Mesenchymal stem cell (in vitro differentiated cells and primary cell): ENCODE measurements at regions not wholly inside any gene's neighbourhood (a gene's known extent, or its start where the extent isn't known, plus 50 kb on each side); places are given as distances from the start of the nearest gene placed in this dataset. TPM values are rescaled to one million over a fixed set of nuclear protein-coding genes. Genes with fewer than 3 reads are reported as not detected.

Experiments
- DNase-seq: peaks from one replicate; pipeline ENCODE4 v3.0.0-alpha.2; 2013
- H2AFZ ChIP-seq: one replicate; pipeline ENCODE4 v1.6.1; 2013; ENCODE audit warnings: low read depth, mild to moderate bottlenecking, control low read depth, inconsistent platforms, low read length, moderate library complexity
- H2AK5ac ChIP-seq: 2 replicates; pipeline ENCODE4 v1.6.1; 2013; ENCODE audit warnings: low read length, moderate library complexity, mild to moderate bottlenecking, inconsistent platforms; ENCODE audit not compliant: severe bottlenecking
- H2BK120ac ChIP-seq: one replicate; pipeline ENCODE4 v1.6.1; 2013; ENCODE audit warnings: low read depth, mild to moderate bottlenecking, inconsistent platforms, low read length, moderate library complexity
- H2BK12ac ChIP-seq, 2 experiments: one replicate each; pipeline ENCODE4 v1.6.1; 2013; ENCODE audit warnings: inconsistent platforms in 2 of 2, low read length in 2 of 2, mild to moderate bottlenecking in 2 of 2, moderate library complexity in 2 of 2, control low read depth in 1 of 2
- H2BK15ac ChIP-seq: one replicate; pipeline ENCODE4 v1.6.1; 2013; ENCODE audit warnings: mild to moderate bottlenecking, low read depth, inconsistent platforms; ENCODE audit not compliant: poor library complexity, severe bottlenecking
- H2BK5ac ChIP-seq: 2 replicates; pipeline ENCODE4 v1.6.1; 2013; ENCODE audit warnings: low read depth, mild to moderate bottlenecking, low read length, control low read depth, inconsistent platforms; ENCODE audit not compliant: poor library complexity, severe bottlenecking
- H3K14ac ChIP-seq, 2 experiments: one replicate each; pipeline ENCODE4 v1.6.1; 2013; ENCODE audit warnings: inconsistent platforms in 2 of 2, low read length in 2 of 2, control low read depth in 1 of 2, mild to moderate bottlenecking in 1 of 2, moderate library complexity in 1 of 2
- H3K18ac ChIP-seq, 2 experiments: one replicate each; pipeline ENCODE4 v1.6.1; 2013; ENCODE audit warnings: inconsistent platforms in 2 of 2, low read length in 2 of 2, control low read depth in 1 of 2, low read depth in 1 of 2, mild to moderate bottlenecking in 1 of 2
- H3K23ac ChIP-seq, 2 experiments: one replicate each; pipeline ENCODE4 v1.6.1; 2013; ENCODE audit warnings: inconsistent platforms in 2 of 2, low read length in 2 of 2, mild to moderate bottlenecking in 2 of 2, moderate library complexity in 2 of 2, control low read depth in 1 of 2
- H3K27ac ChIP-seq: 2 replicates; pipeline ENCODE4 v1.5.1; 2013; ENCODE audit warnings: mild to moderate bottlenecking, moderate library complexity, low read length, control low read depth, inconsistent platforms; ENCODE audit not compliant: poor library complexity, severe bottlenecking
- H3K27me3 ChIP-seq, 2 experiments: 2 replicates each; pipeline versions ENCODE4 v1.6.1 to v1.7.0; 2013; ENCODE audit warnings: low read length in 2 of 2, mild to moderate bottlenecking in 2 of 2, moderate library complexity in 2 of 2, control low read depth in 1 of 2, inconsistent platforms in 1 of 2; ENCODE audit not compliant: control insufficient read depth in 1 of 2, insufficient read depth in 1 of 2
- H3K36me3 ChIP-seq, 2 experiments: 2 replicates each; pipeline versions ENCODE4 v1.6.1 to v1.7.0; 2013; ENCODE audit warnings: low read length in 2 of 2, control low read depth in 1 of 2, inconsistent platforms in 1 of 2, low read depth in 1 of 2, mild to moderate bottlenecking in 1 of 2; ENCODE audit not compliant: insufficient read depth in 2 of 2, control insufficient read depth in 1 of 2
- H3K4ac ChIP-seq, 2 experiments: one replicate each; pipeline ENCODE4 v1.6.1; 2013; ENCODE audit warnings: inconsistent platforms in 2 of 2, low read length in 2 of 2, mild to moderate bottlenecking in 2 of 2, moderate library complexity in 2 of 2, control low read depth in 1 of 2, low read depth in 1 of 2
- H3K4me1 ChIP-seq: 2 replicates; pipeline ENCODE4 v1.6.1; 2013; ENCODE audit warnings: low read depth, low read length, control low read depth; ENCODE audit not compliant: control insufficient read depth, insufficient read depth
- H3K4me2 ChIP-seq: 2 replicates; pipeline ENCODE4 v1.6.1; 2013; ENCODE audit warnings: low read length, mild to moderate bottlenecking, inconsistent platforms; ENCODE audit not compliant: poor library complexity, severe bottlenecking
- H3K4me3 ChIP-seq, 2 experiments: 2 replicates each; pipeline versions ENCODE4 v1.5.1 to v1.7.0; 2013; ENCODE audit warnings: low read length in 2 of 2, mild to moderate bottlenecking in 2 of 2, control low read depth in 1 of 2, low read depth in 1 of 2; ENCODE audit not compliant: insufficient read depth in 1 of 2
- H3K79me1 ChIP-seq: replicated peaks from 2 replicates; pipeline ENCODE4 v1.6.1; 2013; ENCODE audit warnings: mild to moderate bottlenecking, control low read depth, low read length, inconsistent platforms; ENCODE audit not compliant: poor library complexity, severe bottlenecking
- H3K9ac ChIP-seq: 2 replicates; pipeline ENCODE4 v1.7.0; 2013; ENCODE audit warnings: mild to moderate bottlenecking, low read length, moderate library complexity
- H3K9me3 ChIP-seq: 2 replicates; pipeline ENCODE4 v1.7.0; 2013; ENCODE audit warnings: mild to moderate bottlenecking, low read length; ENCODE audit not compliant: control insufficient read depth
- H4K8ac ChIP-seq: one replicate; pipeline ENCODE4 v1.6.1; 2013; ENCODE audit warnings: inconsistent platforms, mild to moderate bottlenecking, low read length, moderate library complexity
- H4K91ac ChIP-seq: one replicate; pipeline ENCODE4 v1.6.1; 2013; ENCODE audit warnings: mild to moderate bottlenecking, low read length, inconsistent platforms
- WGBS: methylation state at CpG from one replicate; pipeline ENCODE4 v1.1.7; 2013; ENCODE audit warnings: mixed read lengths; 5-methylcytosine and 5-hydroxymethylcytosine counted together
- small RNA-seq: library from polyadenylated mRNA; stranded (forward); fragments of <200 nt; extraction: miRNeasy Mini kit (QIAGEN cat#:217004); gene quantifications from one replicate; pipeline ENCODE3, GENCODE V24; 2013; ENCODE audit warnings: low read depth

- Histone ChIP-seq H3K36me3 (no peaks in the 10 kb centered on the region), H2BK12ac (no peak overlapping the region), H3K14ac (no peak overlapping the region), H3K9ac (no peak overlapping the region), H2BK120ac (no peak overlapping the region), H3K27ac (no peak overlapping the region), H4K8ac (no peak overlapping the region), H3K4me3 (no peak overlapping the region), H2BK5ac (no peak overlapping the region), H2BK15ac (no peak overlapping the region), H3K27me3 (peaks cover 3 to 9% of the 10 kb centered on the region in 2 experiments), H3K9me3 (no peaks in the 10 kb centered on the region), H3K23ac (no peak overlapping the region), H3K4ac (no peak overlapping the region), H2AK5ac (no peak overlapping the region), H3K18ac (no peak overlapping the region), H4K91ac (no peak overlapping the region), H3K4me2 (no peak overlapping the region), H3K79me1 (no peaks in the 10 kb centered on the region), H2AFZ (no peak overlapping the region), H3K4me1 (peaks cover 2% of the 10 kb centered on the region)
- no peak for DNase-seq
- WGBS, result 100% methylated on average over 1 of the region's 1 CpG
Observed at GRCh38 chr5:37891832-37892231, 52.0 kb upstream of the GDNF start.

GRCh38 chr5:37889612-37890317, 49.9 kb upstream of the GDNF start:
- peak; percentile 48 for DNase-seq
- no peak overlapping the region for H2BK120ac ChIP-seq
- H2AK5ac ChIP-seq, result no peak overlapping the region
- peak overlapping the region; percentile 33 for H2BK15ac ChIP-seq
- H4K91ac ChIP-seq, result no peak overlapping the region
- H3K18ac ChIP-seq, result no peak overlapping the region
- H3K36me3 ChIP-seq, result no peaks in the 10 kb centered on the region
- no peak overlapping the region for H2AFZ ChIP-seq
- peak overlapping the region; percentile 11 to 14 for H3K14ac ChIP-seq
- no peaks in the 10 kb centered on the region for H3K79me1 ChIP-seq
- H3K23ac ChIP-seq, result no peak overlapping the region
- H2BK5ac ChIP-seq, result no peak overlapping the region
- no peak overlapping the region for H4K8ac ChIP-seq
- no peak overlapping the region for H3K9ac ChIP-seq
- no peak overlapping the region for H3K4ac ChIP-seq
- H3K27ac ChIP-seq, result no peak overlapping the region
- no peak overlapping the region for H3K4me3 ChIP-seq
- H3K4me1 ChIP-seq, result peaks cover 2% of the 10 kb centered on the region
- H3K27me3 ChIP-seq, result peaks cover 0 to under 1% of the 10 kb centered on the region in 2 experiments
- H3K4me2 ChIP-seq, result no peak overlapping the region
- H3K9me3 ChIP-seq, result no peaks in the 10 kb centered on the region
- H2BK12ac ChIP-seq, result peak overlapping the region in 1 of 2 experiments; percentile 66
- 88% methylated on average over 6 of the region's 8 CpGs for WGBS

Small RNA genes in the stretch of these regions (small RNA-seq; reads per million reads assigned to genes)
- not detected for gene LINC02110
